Stimulated activated CD4-positive, alpha-beta T cell treated with anti-CD3 and anti-CD28 coated beads, TNF-alpha, amount 100 ng/mL, for 48 hours (primary cell): ENCODE measurements at regions not wholly inside any gene's neighbourhood (a gene's known extent, or its start where the extent isn't known, plus 50 kb on each side); places are given as distances from the start of the nearest gene placed in this dataset.
"Not testable (repeated sequence)": the region's sequence is repeated elsewhere in the genome, so short reads cannot be mapped to it uniquely, and the experiment has no call there.

Experiments used
- DNase-seq, 3 donors: peaks; one replicate each; pipeline ENCODE4 v3.0.0-alpha.2; 2020; ENCODE audit warnings: low read depth in 3 of 3

- no peak for DNase-seq
These were observed 107.9 kb upstream of the PALMD start for GRCh38 chr1:99537886-99538617.

- no peak for DNase-seq
These were observed 107.3 kb upstream of the PALMD start for GRCh38 chr1:99538618-99538956.

GRCh38 chr1:99539131-99539530 lies 106.8 kb upstream of the PALMD start:
- DNase-seq: no peak

- no peak for DNase-seq
These were observed 105.2 kb upstream of the PALMD start for GRCh38 chr1:99540744-99541143.

GRCh38 chr1:99544328-99544727 lies 101.6 kb upstream of the PALMD start:
- no peak for DNase-seq

GRCh38 chr1:99546432-99547416 lies 99.2 kb upstream of the PALMD start:
- DNase-seq: no peak

- DNase-seq: no peak
These were observed 96.8 kb upstream of the PALMD start for GRCh38 chr1:99548943-99549605.

- DNase-seq: no peak
These were observed 95.7 kb upstream of the PALMD start for GRCh38 chr1:99550198-99550597.

GRCh38 chr1:99551812-99552614 lies 93.9 kb upstream of the PALMD start:
- no peak for DNase-seq

GRCh38 chr1:99553301-99553700 lies 92.6 kb upstream of the PALMD start:
- no peak for DNase-seq

GRCh38 chr1:99553819-99554218 lies 92.1 kb upstream of the PALMD start:
- not testable (repeated sequence) for DNase-seq

- DNase-seq: no peak
These were observed 91.2 kb upstream of the PALMD start for GRCh38 chr1:99554727-99555126.

- DNase-seq: no peak
These were observed 88.2 kb upstream of the PALMD start for GRCh38 chr1:99557546-99558202.

- no peak for DNase-seq
These were observed 86.7 kb upstream of the PALMD start for GRCh38 chr1:99559166-99559565.

- no peak for DNase-seq
These were observed 85.5 kb upstream of the PALMD start for GRCh38 chr1:99560207-99561040.

GRCh38 chr1:99561952-99562351 lies 84.0 kb upstream of the PALMD start:
- DNase-seq: no peak

- no peak for DNase-seq
These were observed 80.2 kb upstream of the PALMD start for GRCh38 chr1:99565606-99566289.

GRCh38 chr1:99566290-99567021 lies 79.5 kb upstream of the PALMD start:
- no peak for DNase-seq
